WI38 (cell line): ENCODE measurements at regions not wholly inside any gene's neighbourhood (a gene's known extent, or its start where the extent isn't known, plus 50 kb on each side); places are given as distances from the start of the nearest gene placed in this dataset.

Experiments used
- H3K4me3 ChIP-seq: 2 replicates; pipeline ENCODE4 v1.5.1; 2011; ENCODE audit warnings: low read depth, mild to moderate bottlenecking, control low read depth, low read length
- TF ChIP-seq, protein P1 (sequence below): IDR thresholded peaks from 2 replicates; pipeline ENCODE4 v1.5.1; 2012; ENCODE audit warnings: low read depth, mild to moderate bottlenecking, control low read depth, low read length

- no peak overlapping the region for H3K4me3 ChIP-seq
- TF ChIP-seq, protein P1, sequence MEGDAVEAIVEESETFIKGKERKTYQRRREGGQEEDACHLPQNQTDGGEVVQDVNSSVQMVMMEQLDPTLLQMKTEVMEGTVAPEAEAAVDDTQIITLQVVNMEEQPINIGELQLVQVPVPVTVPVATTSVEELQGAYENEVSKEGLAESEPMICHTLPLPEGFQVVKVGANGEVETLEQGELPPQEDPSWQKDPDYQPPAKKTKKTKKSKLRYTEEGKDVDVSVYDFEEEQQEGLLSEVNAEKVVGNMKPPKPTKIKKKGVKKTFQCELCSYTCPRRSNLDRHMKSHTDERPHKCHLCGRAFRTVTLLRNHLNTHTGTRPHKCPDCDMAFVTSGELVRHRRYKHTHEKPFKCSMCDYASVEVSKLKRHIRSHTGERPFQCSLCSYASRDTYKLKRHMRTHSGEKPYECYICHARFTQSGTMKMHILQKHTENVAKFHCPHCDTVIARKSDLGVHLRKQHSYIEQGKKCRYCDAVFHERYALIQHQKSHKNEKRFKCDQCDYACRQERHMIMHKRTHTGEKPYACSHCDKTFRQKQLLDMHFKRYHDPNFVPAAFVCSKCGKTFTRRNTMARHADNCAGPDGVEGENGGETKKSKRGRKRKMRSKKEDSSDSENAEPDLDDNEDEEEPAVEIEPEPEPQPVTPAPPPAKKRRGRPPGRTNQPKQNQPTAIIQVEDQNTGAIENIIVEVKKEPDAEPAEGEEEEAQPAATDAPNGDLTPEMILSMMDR: no peak
These were observed 227.4 kb downstream of the KLF5 start for GRCh38 chr13:73286177-73286576.

DNA sequence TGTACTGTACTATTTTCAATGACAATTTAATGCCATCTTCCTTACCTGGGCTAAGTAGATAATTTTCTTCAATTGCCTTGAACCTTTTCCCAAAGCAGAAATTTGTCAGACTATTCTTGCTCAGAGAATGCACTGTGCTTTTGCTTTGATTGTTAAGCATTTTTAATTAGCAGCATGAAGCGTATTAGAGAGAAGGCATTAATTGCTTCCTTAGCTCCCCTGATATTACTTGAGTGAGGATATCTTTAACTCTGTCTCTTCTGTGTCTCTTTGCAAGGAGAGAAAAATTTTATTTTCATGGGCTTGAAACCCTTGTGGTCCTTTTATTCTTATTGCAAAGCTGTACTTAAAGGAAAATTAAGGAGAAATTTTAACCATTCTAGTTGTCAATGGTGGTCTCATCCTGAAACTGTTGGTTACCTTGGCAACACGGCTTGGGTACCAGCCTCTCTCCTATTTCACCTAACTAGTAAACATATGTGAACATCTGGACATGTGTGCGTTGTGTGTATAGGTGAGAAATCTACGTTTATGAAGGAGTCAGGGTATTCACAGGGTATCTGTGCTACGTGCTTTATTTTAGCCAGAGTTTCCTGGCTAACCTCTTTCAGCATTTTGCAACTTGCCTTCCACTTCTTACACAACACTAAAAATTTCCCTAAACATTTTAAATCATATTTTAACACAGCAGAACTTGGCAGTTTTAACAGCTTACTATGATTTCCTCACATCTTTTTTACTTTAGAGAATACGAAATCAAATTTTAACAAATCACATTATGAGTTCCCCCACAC, 225.5 kb downstream of the KLF5 start:
- no peak overlapping the region for H3K4me3 ChIP-seq
- TF ChIP-seq, protein P1: no peak

GRCh38 chr13:73283636-73284035, 224.8 kb downstream of the KLF5 start:
- no peak overlapping the region for H3K4me3 ChIP-seq
- TF ChIP-seq, protein P1: no peak

GRCh38 chr13:73281746-73282145, 222.9 kb downstream of the KLF5 start:
- H3K4me3 ChIP-seq: no peak overlapping the region
- TF ChIP-seq, protein P1: no peak

- no peak overlapping the region for H3K4me3 ChIP-seq
- TF ChIP-seq, protein P1: no peak
These were observed 219.4 kb downstream of the KLF5 start for GRCh38 chr13:73278186-73278585.

- TF ChIP-seq, protein P1: no peak
These were observed 216.4 kb downstream of the KLF5 start for GRCh38 chr13:73275163-73275562.

DNA sequence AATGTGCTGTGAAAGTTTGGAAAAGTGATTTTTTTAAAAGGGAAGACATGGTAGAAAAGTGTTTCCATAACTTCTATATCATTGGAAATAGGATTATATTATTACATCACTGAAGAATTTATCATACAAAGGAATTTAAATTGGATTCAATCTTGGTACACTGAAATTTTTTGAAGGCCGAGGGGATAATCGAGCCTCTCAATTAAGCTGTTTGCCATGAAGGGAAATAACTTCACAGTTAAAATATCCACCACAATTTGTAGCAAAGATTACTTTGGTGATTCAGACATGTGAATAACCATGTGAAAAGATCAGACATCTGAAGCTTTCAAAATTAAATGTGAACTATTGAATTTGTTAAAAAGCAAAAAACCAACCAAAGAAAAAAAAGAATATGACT, 215.3 kb downstream of the KLF5 start:
- TF ChIP-seq, protein P1: no peak
- no peak overlapping the region for H3K4me3 ChIP-seq

More at GRCh38 chr13:73275163-73275562, 216.4 kb downstream of the KLF5 start:
- H3K4me3 ChIP-seq: no peak overlapping the region
